ENCODE measurements at regions not wholly inside any gene's neighbourhood (a gene's known extent, or its start where the extent isn't known, plus 50 kb on each side); places are given as distances from the start of the nearest gene placed in this dataset.

DNA sequence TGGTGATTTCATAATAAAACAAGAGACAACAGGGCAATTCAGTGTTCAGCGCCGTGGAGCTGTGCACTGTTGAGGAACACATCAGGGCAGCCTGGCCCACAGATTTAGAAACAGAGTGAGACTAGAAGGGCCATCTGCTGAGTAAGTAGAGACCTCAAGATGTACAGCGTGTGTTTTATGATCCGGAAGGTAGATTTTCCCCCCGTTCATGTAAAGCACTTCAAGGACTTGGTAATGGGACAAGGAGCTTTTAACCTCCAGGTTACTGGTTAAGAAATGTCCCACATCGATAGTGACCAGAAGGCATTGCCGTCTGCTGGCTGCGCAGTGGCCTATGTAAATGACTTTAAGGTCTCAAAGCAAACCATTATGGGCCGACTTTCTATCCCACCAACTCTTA lies 1057.7 kb upstream of the EEF2KMT start:
- no peak for DNase-seq (ENCODE audit: low read depth in 2 of 2)
- H3K4me2 ChIP-seq (ENCODE audit: extremely low read depth, insufficient read depth, low read length), result no peak overlapping the region
- no peaks in the 10 kb centered on the region for H3K79me2 ChIP-seq (ENCODE audit: control insufficient read depth, insufficient read depth, low read length)
- no peaks in the 10 kb centered on the region for H3K36me3 ChIP-seq (ENCODE audit: control insufficient read depth, insufficient read depth, low read length)
- H3K9me3 ChIP-seq (ENCODE audit: control insufficient read depth, insufficient read depth, low read depth, low read length), result no peaks in the 10 kb centered on the region
- no peak overlapping the region for H3K9ac ChIP-seq (ENCODE audit: insufficient read depth, low read length)
- H2AFZ ChIP-seq (ENCODE audit: low read length), result no peak overlapping the region
- H4K20me1 ChIP-seq (ENCODE audit: control insufficient read depth, extremely low read depth, insufficient read depth, low read length), result no peaks in the 10 kb centered on the region
- H3K4me3 ChIP-seq (replicated peaks in 1 of 4; ENCODE audit: control extremely low read depth in 1 of 4, insufficient read depth in 1 of 4, low read depth in 3 of 4, low read length in 4 of 4), result no peak overlapping the region
- H3K4me1 ChIP-seq (ENCODE audit: control insufficient read depth, extremely low read depth, insufficient read depth, low read length), result no peaks in the 10 kb centered on the region
- no peak for TF ChIP-seq EZH2 (IDR thresholded peaks at IDR 0.05; ENCODE audit: low read length, missing control alignments)
- TF ChIP-seq, protein P1, sequence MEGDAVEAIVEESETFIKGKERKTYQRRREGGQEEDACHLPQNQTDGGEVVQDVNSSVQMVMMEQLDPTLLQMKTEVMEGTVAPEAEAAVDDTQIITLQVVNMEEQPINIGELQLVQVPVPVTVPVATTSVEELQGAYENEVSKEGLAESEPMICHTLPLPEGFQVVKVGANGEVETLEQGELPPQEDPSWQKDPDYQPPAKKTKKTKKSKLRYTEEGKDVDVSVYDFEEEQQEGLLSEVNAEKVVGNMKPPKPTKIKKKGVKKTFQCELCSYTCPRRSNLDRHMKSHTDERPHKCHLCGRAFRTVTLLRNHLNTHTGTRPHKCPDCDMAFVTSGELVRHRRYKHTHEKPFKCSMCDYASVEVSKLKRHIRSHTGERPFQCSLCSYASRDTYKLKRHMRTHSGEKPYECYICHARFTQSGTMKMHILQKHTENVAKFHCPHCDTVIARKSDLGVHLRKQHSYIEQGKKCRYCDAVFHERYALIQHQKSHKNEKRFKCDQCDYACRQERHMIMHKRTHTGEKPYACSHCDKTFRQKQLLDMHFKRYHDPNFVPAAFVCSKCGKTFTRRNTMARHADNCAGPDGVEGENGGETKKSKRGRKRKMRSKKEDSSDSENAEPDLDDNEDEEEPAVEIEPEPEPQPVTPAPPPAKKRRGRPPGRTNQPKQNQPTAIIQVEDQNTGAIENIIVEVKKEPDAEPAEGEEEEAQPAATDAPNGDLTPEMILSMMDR (conservative IDR thresholded peaks at IDR 0.05 in 1 of 2, IDR thresholded peaks at IDR 0.05 in 1 of 2; ENCODE audit: low read depth in 1 of 2, low read length in 2 of 2), result no peak
- H3K27me3 ChIP-seq (ENCODE audit: control insufficient read depth, insufficient read depth, low read length), result no peaks in the 10 kb centered on the region
- no peak overlapping the region for H3K27ac ChIP-seq (ENCODE audit: insufficient read depth, low read length)

- Histone ChIP-seq H3K9ac (ENCODE audit: insufficient read depth, low read length) (no peak overlapping the region), H2AFZ (ENCODE audit: low read length) (no peak overlapping the region), H3K27me3 (ENCODE audit: control insufficient read depth, insufficient read depth, low read length) (no peaks in the 10 kb centered on the region), H3K36me3 (ENCODE audit: control insufficient read depth, insufficient read depth, low read length) (no peaks in the 10 kb centered on the region), H4K20me1 (ENCODE audit: control insufficient read depth, extremely low read depth, insufficient read depth, low read length) (no peaks in the 10 kb centered on the region), H3K4me3 (replicated peaks in 1 of 4; ENCODE audit: control extremely low read depth in 1 of 4, insufficient read depth in 1 of 4, low read depth in 3 of 4, low read length in 4 of 4) (no peak overlapping the region), H3K79me2 (ENCODE audit: control insufficient read depth, insufficient read depth, low read length) (no peaks in the 10 kb centered on the region), H3K27ac (ENCODE audit: insufficient read depth, low read length) (no peak overlapping the region), H3K4me1 (ENCODE audit: control insufficient read depth, extremely low read depth, insufficient read depth, low read length) (no peaks in the 10 kb centered on the region), H3K4me2 (ENCODE audit: extremely low read depth, insufficient read depth, low read length) (no peak overlapping the region), H3K9me3 (ENCODE audit: control insufficient read depth, insufficient read depth, low read depth, low read length) (no peaks in the 10 kb centered on the region)
- peak in 1 of 2 donors; percentile 39 for DNase-seq (ENCODE audit: low read depth in 2 of 2)
- no peak for TF ChIP-seq EZH2 (IDR thresholded peaks at IDR 0.05; ENCODE audit: low read length, missing control alignments)
- TF ChIP-seq, protein P1 (conservative IDR thresholded peaks at IDR 0.05 in 1 of 2, IDR thresholded peaks at IDR 0.05 in 1 of 2; ENCODE audit: low read depth in 1 of 2, low read length in 2 of 2), result no peak
These were observed 1056.3 kb upstream of the EEF2KMT start for GRCh38 chr16:6153901-6154300.

DNA sequence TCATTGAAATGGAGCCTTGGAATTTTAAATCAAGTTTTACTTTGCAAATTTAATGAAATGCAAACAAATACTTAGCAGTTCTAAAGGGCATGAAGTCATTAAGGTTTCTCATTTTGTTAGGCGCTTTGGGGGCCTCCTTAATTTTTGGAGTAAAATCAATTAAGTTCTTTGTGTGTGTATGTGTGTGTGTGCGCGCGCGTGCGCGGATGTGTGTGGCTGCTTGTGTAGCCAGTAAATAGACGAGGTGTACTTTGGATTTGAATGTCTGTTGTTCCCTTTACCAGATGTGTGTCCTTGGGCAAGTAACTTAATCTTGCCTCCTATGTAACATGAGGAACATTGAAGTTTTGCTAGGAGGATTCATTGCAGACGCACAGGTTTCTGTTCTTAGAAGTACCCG lies 1051.4 kb upstream of the EEF2KMT start:
- H3K4me3 ChIP-seq (replicated peaks in 1 of 4; ENCODE audit: control extremely low read depth in 1 of 4, insufficient read depth in 1 of 4, low read depth in 3 of 4, low read length in 4 of 4), result no peak overlapping the region
- no peaks in the 10 kb centered on the region for H4K20me1 ChIP-seq (ENCODE audit: control insufficient read depth, extremely low read depth, insufficient read depth, low read length)
- no peak overlapping the region for H3K9ac ChIP-seq (ENCODE audit: insufficient read depth, low read length)
- H3K79me2 ChIP-seq (ENCODE audit: control insufficient read depth, insufficient read depth, low read length), result no peaks in the 10 kb centered on the region
- no peaks in the 10 kb centered on the region for H3K4me1 ChIP-seq (ENCODE audit: control insufficient read depth, extremely low read depth, insufficient read depth, low read length)
- no peaks in the 10 kb centered on the region for H3K36me3 ChIP-seq (ENCODE audit: control insufficient read depth, insufficient read depth, low read length)
- H3K27me3 ChIP-seq (ENCODE audit: control insufficient read depth, insufficient read depth, low read length), result no peaks in the 10 kb centered on the region
- DNase-seq (ENCODE audit: low read depth in 2 of 2), result no peak
- TF ChIP-seq EZH2 (IDR thresholded peaks at IDR 0.05; ENCODE audit: low read length, missing control alignments), result no peak
- TF ChIP-seq, protein P1 (conservative IDR thresholded peaks at IDR 0.05 in 1 of 2, IDR thresholded peaks at IDR 0.05 in 1 of 2; ENCODE audit: low read depth in 1 of 2, low read length in 2 of 2), result no peak
- H3K27ac ChIP-seq (ENCODE audit: insufficient read depth, low read length), result no peak overlapping the region
- no peaks in the 10 kb centered on the region for H3K9me3 ChIP-seq (ENCODE audit: control insufficient read depth, insufficient read depth, low read depth, low read length)
- no peak overlapping the region for H2AFZ ChIP-seq (ENCODE audit: low read length)
- no peak overlapping the region for H3K4me2 ChIP-seq (ENCODE audit: extremely low read depth, insufficient read depth, low read length)

Measured in fibroblast of lung (primary cell).